H9 (cell line): ENCODE measurements at regions not wholly inside any gene's neighbourhood (a gene's known extent, or its start where the extent isn't known, plus 50 kb on each side); places are given as distances from the start of the nearest gene placed in this dataset.
"Not testable (repeated sequence)": the region's sequence is repeated elsewhere in the genome, so short reads cannot be mapped to it uniquely, and the experiment has no call there.

Source experiments
- DNase-seq: peaks from one replicate; pipeline ENCODE4 v3.0.0-alpha.2; 2017
- H2AFZ ChIP-seq: one replicate; pipeline ENCODE4 v1.6.1; 2013; ENCODE audit warnings: mild to moderate bottlenecking, low read length, control low read depth, moderate library complexity
- H2AK5ac ChIP-seq: 2 replicates; pipeline ENCODE4 v1.6.1; 2013; ENCODE audit warnings: low read length, control low read depth, mixed read lengths; ENCODE audit not compliant: insufficient read length
- H2BK120ac ChIP-seq: one replicate; pipeline ENCODE4 v1.6.1; 2013; ENCODE audit warnings: low read depth, mild to moderate bottlenecking, low read length, control low read depth, inconsistent platforms; ENCODE audit not compliant: poor library complexity, severe bottlenecking
- H2BK12ac ChIP-seq: 2 replicates; pipeline ENCODE4 v1.6.1; 2013; ENCODE audit warnings: low read length, control low read depth, mixed read lengths, low read depth; ENCODE audit not compliant: insufficient read length
- H2BK15ac ChIP-seq: 2 replicates; pipeline ENCODE4 v1.6.1; 2013; ENCODE audit warnings: low read depth, low read length, control low read depth
- H2BK20ac ChIP-seq: one replicate; pipeline ENCODE4 v1.6.1; 2013; ENCODE audit warnings: low read depth, mild to moderate bottlenecking, low read length, control low read depth, inconsistent platforms; ENCODE audit not compliant: poor library complexity, severe bottlenecking
- H2BK5ac ChIP-seq: 2 replicates; pipeline ENCODE4 v1.6.1; 2013; ENCODE audit warnings: low read length, control low read depth, mixed read lengths; ENCODE audit not compliant: insufficient read length
- H3K14ac ChIP-seq: 2 replicates; pipeline ENCODE4 v1.6.1; 2013; ENCODE audit warnings: low read length, control low read depth; ENCODE audit not compliant: insufficient read depth
- H3K18ac ChIP-seq: 2 replicates; pipeline ENCODE4 v1.6.1; 2013; ENCODE audit warnings: low read depth, mild to moderate bottlenecking, mixed read lengths, low read length, control low read depth; ENCODE audit not compliant: insufficient read length
- H3K23ac ChIP-seq: 2 replicates; pipeline ENCODE4 v1.6.1; 2013; ENCODE audit warnings: low read length, control low read depth, mixed read lengths, low read depth; ENCODE audit not compliant: insufficient read length
- H3K23me2 ChIP-seq: 2 replicates; pipeline ENCODE4 v1.6.1; 2013; ENCODE audit warnings: low read depth, mild to moderate bottlenecking, mixed read lengths, low read length, control low read depth; ENCODE audit not compliant: insufficient read length, poor library complexity, severe bottlenecking
- H3K27ac ChIP-seq: 2 replicates; pipeline ENCODE4 v1.5.1; 2013; ENCODE audit warnings: low read length, control low read depth, mixed read lengths, low read depth; ENCODE audit not compliant: insufficient read length
- H3K27me3 ChIP-seq: 2 replicates; pipeline ENCODE4 v1.6.1; 2013; ENCODE audit warnings: low read length, control low read depth, inconsistent platforms; ENCODE audit not compliant: insufficient read depth
- H3K4ac ChIP-seq: 2 replicates; pipeline ENCODE4 v1.6.1; 2013; ENCODE audit warnings: low read depth, mild to moderate bottlenecking, control low read depth, inconsistent platforms, low read length, moderate library complexity
- H3K4me1 ChIP-seq: 2 replicates; pipeline ENCODE4 v1.6.1; 2013; ENCODE audit warnings: low read length, control low read depth, inconsistent platforms; ENCODE audit not compliant: insufficient read depth
- H3K4me2 ChIP-seq: 2 replicates; pipeline ENCODE4 v1.6.1; 2013; ENCODE audit warnings: low read length, control low read depth, mixed read lengths; ENCODE audit not compliant: insufficient read length, insufficient read depth
- H3K56ac ChIP-seq: 2 replicates; pipeline ENCODE4 v1.6.1; 2013; ENCODE audit warnings: low read depth, mild to moderate bottlenecking, mixed read lengths, low read length, control low read depth; ENCODE audit not compliant: insufficient read length
- H3K79me1 ChIP-seq: 2 replicates; pipeline ENCODE4 v1.6.1; 2013; ENCODE audit warnings: low read depth, mild to moderate bottlenecking, moderate library complexity, low read length, control low read depth, inconsistent platforms; ENCODE audit not compliant: insufficient read depth, poor library complexity, severe bottlenecking
- H3K79me2 ChIP-seq: 2 replicates; pipeline ENCODE4 v1.6.1; 2013; ENCODE audit warnings: low read length, control low read depth, inconsistent platforms; ENCODE audit not compliant: insufficient read depth
- H3K9ac ChIP-seq: 2 replicates; pipeline ENCODE4 v1.6.1; 2013; ENCODE audit warnings: low read length, control low read depth, mixed read lengths; ENCODE audit not compliant: insufficient read length; ENCODE audit errors: extremely low read depth
- H3K9me3 ChIP-seq: one replicate; pipeline ENCODE4 v1.6.1; 2013; ENCODE audit warnings: low read depth, low read length, inconsistent platforms; ENCODE audit not compliant: control insufficient read depth
- H3T11ph ChIP-seq: one replicate; pipeline ENCODE4 v1.6.1; 2013; ENCODE audit warnings: mild to moderate bottlenecking, low read length, control low read depth, inconsistent platforms
- H4K20me1 ChIP-seq: one replicate; pipeline ENCODE4 v1.6.1; 2013; ENCODE audit not compliant: control insufficient read depth, insufficient read length, insufficient read depth
- H4K5ac ChIP-seq: 2 replicates; pipeline ENCODE4 v1.6.1; 2013; ENCODE audit warnings: low read depth, mild to moderate bottlenecking, mixed read lengths, low read length, control low read depth; ENCODE audit not compliant: insufficient read length
- H4K8ac ChIP-seq: replicated peaks from 2 replicates; pipeline ENCODE4 v1.6.1; 2013; ENCODE audit warnings: low read length, control low read depth, mixed read lengths, low read depth; ENCODE audit not compliant: insufficient read length
- H4K91ac ChIP-seq: 2 replicates; pipeline ENCODE4 v1.6.1; 2013; ENCODE audit warnings: low read depth, mild to moderate bottlenecking, moderate library complexity, mixed read lengths, low read length, control low read depth; ENCODE audit not compliant: insufficient read length
- H3K27ac Mint-ChIP-seq, 3 experiments: 2 replicates in 2 of 3; 3 replicates in 1 of 3; pipeline ENCODE4 v1.8.0; 2020 to 2021; ENCODE audit warnings: mixed read lengths in 3 of 3, mild to moderate bottlenecking in 1 of 3, moderate library complexity in 1 of 3
- H3K27me3 Mint-ChIP-seq: 2 replicates; pipeline ENCODE4 v1.8.0; 2021; ENCODE audit warnings: low read depth, mild to moderate bottlenecking, moderate library complexity, mixed read lengths
- H3K36me3 Mint-ChIP-seq, 3 experiments: 2 replicates in 2 of 3; 3 replicates in 1 of 3; pipeline ENCODE4 v1.8.0; 2020 to 2021; ENCODE audit warnings: low read depth in 3 of 3, mixed read lengths in 3 of 3; ENCODE audit not compliant: insufficient read depth in 1 of 3
- H3K4me1 Mint-ChIP-seq, 2 experiments: 2 replicates each; pipeline ENCODE4 v1.8.0; 2020; ENCODE audit warnings: mixed read lengths in 2 of 2
- H3K4me3 Mint-ChIP-seq, 2 experiments: 2 replicates in 1 of 2; 3 replicates in 1 of 2; pipeline ENCODE4 v1.8.0; 2020 to 2021; ENCODE audit warnings: mild to moderate bottlenecking in 2 of 2, mixed read lengths in 2 of 2, moderate library complexity in 1 of 2
- H3K9me3 Mint-ChIP-seq, 2 experiments: 2 replicates in 1 of 2; 3 replicates in 1 of 2; pipeline ENCODE4 v1.8.0; 2020; ENCODE audit warnings: mild to moderate bottlenecking in 2 of 2, mixed read lengths in 2 of 2, moderate library complexity in 1 of 2
- WGBS: extraction: QIAGEN DNeasy Blood & Tissue Kit; methylation state at CpG from one replicate; pipeline ENCODE4 v1.1.7; 2013; ENCODE audit warnings: missing lambda C conversion rate, low lambda C conversion rate, mixed read lengths; ENCODE audit not compliant: insufficient read length; ENCODE audit errors: extremely low coverage; 5-methylcytosine and 5-hydroxymethylcytosine counted together

- H2AK5ac ChIP-seq, result not testable (repeated sequence)
These were observed 151.6 kb upstream of the KCTD3 start for GRCh38 chr1:215415521-215415920.

More at GRCh38 chr1:215415521-215415920, 151.6 kb upstream of the KCTD3 start:
- H4K20me1 ChIP-seq, H4K8ac ChIP-seq, H3K4me2 ChIP-seq, H3K27me3 ChIP-seq, H3K56ac ChIP-seq, H2BK15ac ChIP-seq, H3K9ac ChIP-seq, H3K14ac ChIP-seq, H4K5ac ChIP-seq, H3K27me3 Mint-ChIP-seq, H2AFZ ChIP-seq, H2BK20ac ChIP-seq, H3K27ac Mint-ChIP-seq, H3K27ac ChIP-seq, H2BK5ac ChIP-seq, H3K36me3 Mint-ChIP-seq, H3T11ph ChIP-seq, H3K23me2 ChIP-seq, H3K4ac ChIP-seq, H2BK12ac ChIP-seq, H3K79me2 ChIP-seq, H3K79me1 ChIP-seq, H3K23ac ChIP-seq, H3K18ac ChIP-seq, H2BK120ac ChIP-seq, H3K9me3 ChIP-seq, H4K91ac ChIP-seq, H3K9me3 Mint-ChIP-seq, H3K4me1 ChIP-seq: not testable (repeated sequence)
- Mint-ChIP-seq H3K4me3 (peak overlapping the region in 1 of 2 experiments; percentile 57; a peak in 1 of 5 replicates), H3K4me1 (peaks cover 25 to 37% of the 10 kb centered on the region in 2 experiments)
- DNase-seq, result peak; percentile 45
- WGBS, result no CpG with 5 or more reads among the region's 5 CpGs
